ENCODE measurements at regions not wholly inside any gene's neighbourhood (a gene's known extent, or its start where the extent isn't known, plus 50 kb on each side); places are given as distances from the start of the nearest gene placed in this dataset.

DNA sequence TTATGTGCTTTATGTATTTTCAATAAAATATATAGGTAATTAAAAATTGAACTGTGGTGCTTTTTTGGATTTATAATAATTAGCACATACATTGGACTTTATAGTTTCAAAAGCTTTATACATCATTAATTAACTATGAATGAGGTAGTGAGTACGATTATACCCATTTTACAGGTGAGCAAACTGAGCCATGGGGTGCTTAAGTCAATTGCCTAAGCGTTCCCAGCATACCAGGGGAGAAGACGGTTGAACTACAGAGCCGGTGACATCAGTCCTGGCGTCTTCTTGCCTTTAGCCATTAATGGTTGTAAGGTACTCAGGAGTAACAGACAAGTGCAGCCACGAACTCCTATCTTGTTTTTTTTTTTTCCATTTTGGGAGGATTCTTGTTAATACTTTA, 172.8 kb downstream of the GATA3 start:
- no peaks in the 10 kb centered on the region for H3K27me3 ChIP-seq (ENCODE audit: insufficient read depth, low read length)
- H3K36me3 ChIP-seq (ENCODE audit: insufficient read depth, low read length), result no peaks in the 10 kb centered on the region
- no peaks in the 10 kb centered on the region for H3K79me2 ChIP-seq (ENCODE audit: control insufficient read depth, insufficient read depth, low read length, unreplicated experiment)
- H3K27ac ChIP-seq (ENCODE audit: low read depth, low read length), result no peak overlapping the region
- no peak overlapping the region for H3K4me3 ChIP-seq (ENCODE audit: low read depth, low read length)
- H2AFZ ChIP-seq (ENCODE audit: low read length, unreplicated experiment), result no peak overlapping the region
- H3K4me1 ChIP-seq (ENCODE audit: control insufficient read depth, insufficient read depth, low read length, unreplicated experiment), result no peaks in the 10 kb centered on the region

DNA sequence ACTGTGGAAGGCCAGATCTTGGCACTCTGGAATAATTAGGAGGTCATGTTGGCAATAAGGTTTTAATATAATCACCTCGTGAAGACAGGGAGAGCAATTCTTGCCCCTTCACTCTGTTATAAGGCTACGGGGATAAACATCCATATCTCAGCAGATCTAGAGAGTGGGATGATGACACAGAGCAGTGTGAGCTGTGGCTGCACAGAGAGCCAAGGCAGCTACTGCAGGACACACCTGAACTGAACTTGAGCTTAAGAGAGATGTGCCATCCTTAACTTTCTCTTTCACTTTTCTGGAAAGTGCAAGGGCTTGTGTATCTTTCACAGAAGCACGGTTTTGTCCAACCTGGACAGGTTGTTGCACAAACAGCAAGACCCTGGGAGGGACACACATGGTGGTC, 174.7 kb downstream of the GATA3 start:
- Histone ChIP-seq H3K27ac (ENCODE audit: low read depth, low read length) (no peak overlapping the region), H3K79me2 (ENCODE audit: control insufficient read depth, insufficient read depth, low read length, unreplicated experiment) (no peaks in the 10 kb centered on the region), H3K4me3 (ENCODE audit: low read depth, low read length) (peak overlapping the region; percentile 33; the same call in 1 of the 2 replicates), H2AFZ (ENCODE audit: low read length, unreplicated experiment) (no peak overlapping the region), H3K27me3 (ENCODE audit: insufficient read depth, low read length) (no peaks in the 10 kb centered on the region), H3K36me3 (ENCODE audit: insufficient read depth, low read length) (no peaks in the 10 kb centered on the region), H3K4me1 (ENCODE audit: control insufficient read depth, insufficient read depth, low read length, unreplicated experiment) (no peaks in the 10 kb centered on the region)

DNA sequence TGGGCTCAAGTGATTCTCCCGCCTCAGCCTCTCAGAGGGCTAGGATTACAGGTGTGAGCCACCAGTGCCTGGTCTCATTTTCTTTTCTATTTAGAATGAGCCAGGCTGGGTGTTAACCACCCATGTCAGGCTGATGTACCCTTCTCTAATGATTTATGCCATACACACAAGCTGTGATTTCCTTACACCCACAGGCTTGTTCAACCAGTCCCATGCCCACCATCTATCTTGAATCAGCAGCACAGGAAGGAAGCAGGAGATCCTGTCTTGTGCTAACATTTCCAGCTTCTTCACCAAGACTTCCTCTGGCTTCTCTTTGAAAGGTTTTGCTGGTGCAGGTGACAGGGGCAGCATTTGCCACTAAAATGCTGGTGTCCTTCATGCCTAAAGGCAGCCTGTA, 176.4 kb downstream of the GATA3 start:
- no peak overlapping the region for H3K27ac ChIP-seq (ENCODE audit: low read depth, low read length)
- no peak overlapping the region for H2AFZ ChIP-seq (ENCODE audit: low read length, unreplicated experiment)
- H3K79me2 ChIP-seq (ENCODE audit: control insufficient read depth, insufficient read depth, low read length, unreplicated experiment), result no peaks in the 10 kb centered on the region
- no peak overlapping the region for H3K4me3 ChIP-seq (ENCODE audit: low read depth, low read length)
- H3K36me3 ChIP-seq (ENCODE audit: insufficient read depth, low read length), result no peaks in the 10 kb centered on the region
- no peaks in the 10 kb centered on the region for H3K27me3 ChIP-seq (ENCODE audit: insufficient read depth, low read length)
- H3K4me1 ChIP-seq (ENCODE audit: control insufficient read depth, insufficient read depth, low read length, unreplicated experiment), result no peaks in the 10 kb centered on the region

DNA sequence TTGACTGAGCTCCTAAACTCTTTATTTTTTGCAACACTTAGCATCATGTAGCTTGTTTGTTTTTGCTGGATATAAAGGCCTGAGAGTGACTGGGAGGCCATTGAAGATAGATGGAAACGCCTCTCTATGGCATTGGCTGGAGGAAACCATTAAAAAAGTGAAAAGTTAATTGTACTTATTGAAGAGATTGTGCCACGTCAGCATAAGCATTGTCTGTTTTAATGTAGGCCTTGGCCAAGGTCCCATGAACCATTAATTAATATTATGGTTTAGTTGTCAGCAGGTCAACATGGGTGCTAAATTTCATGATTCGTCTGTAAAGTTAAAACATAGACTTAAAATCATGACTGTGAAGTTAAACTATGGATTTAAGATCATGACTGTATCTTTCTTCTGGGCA, 178.6 kb downstream of the GATA3 start:
- no peaks in the 10 kb centered on the region for H3K36me3 ChIP-seq (ENCODE audit: insufficient read depth, low read length)
- H3K4me3 ChIP-seq (ENCODE audit: low read depth, low read length), result no peak overlapping the region
- H3K4me1 ChIP-seq (ENCODE audit: control insufficient read depth, insufficient read depth, low read length, unreplicated experiment), result no peaks in the 10 kb centered on the region
- H3K27ac ChIP-seq (ENCODE audit: low read depth, low read length), result no peak overlapping the region
- H2AFZ ChIP-seq (ENCODE audit: low read length, unreplicated experiment), result no peak overlapping the region
- no peaks in the 10 kb centered on the region for H3K79me2 ChIP-seq (ENCODE audit: control insufficient read depth, insufficient read depth, low read length, unreplicated experiment)
- H3K27me3 ChIP-seq (ENCODE audit: insufficient read depth, low read length), result no peaks in the 10 kb centered on the region

DNA sequence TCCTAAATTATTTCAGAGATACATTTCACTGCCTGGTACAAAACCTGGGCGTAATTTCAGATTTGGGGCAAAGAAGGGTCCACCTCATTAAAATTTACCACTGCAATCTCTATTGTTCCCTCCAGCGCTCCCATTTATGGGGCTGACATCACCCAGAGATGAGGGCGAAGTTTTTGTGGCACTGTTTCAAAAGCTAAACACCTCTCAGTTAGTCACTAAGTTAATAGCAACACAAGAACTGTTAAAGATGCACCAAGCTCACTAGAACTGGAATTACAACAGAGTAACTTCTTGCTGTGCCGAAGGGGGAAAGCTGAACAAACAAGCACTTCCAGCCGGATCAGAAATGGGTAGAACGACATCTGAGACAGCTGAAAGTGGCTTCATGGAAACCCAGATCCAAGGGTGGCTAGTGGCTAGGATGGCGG, 179.4 kb downstream of the GATA3 start:
- no peak overlapping the region for H2AFZ ChIP-seq (ENCODE audit: low read length, unreplicated experiment)

DNA sequence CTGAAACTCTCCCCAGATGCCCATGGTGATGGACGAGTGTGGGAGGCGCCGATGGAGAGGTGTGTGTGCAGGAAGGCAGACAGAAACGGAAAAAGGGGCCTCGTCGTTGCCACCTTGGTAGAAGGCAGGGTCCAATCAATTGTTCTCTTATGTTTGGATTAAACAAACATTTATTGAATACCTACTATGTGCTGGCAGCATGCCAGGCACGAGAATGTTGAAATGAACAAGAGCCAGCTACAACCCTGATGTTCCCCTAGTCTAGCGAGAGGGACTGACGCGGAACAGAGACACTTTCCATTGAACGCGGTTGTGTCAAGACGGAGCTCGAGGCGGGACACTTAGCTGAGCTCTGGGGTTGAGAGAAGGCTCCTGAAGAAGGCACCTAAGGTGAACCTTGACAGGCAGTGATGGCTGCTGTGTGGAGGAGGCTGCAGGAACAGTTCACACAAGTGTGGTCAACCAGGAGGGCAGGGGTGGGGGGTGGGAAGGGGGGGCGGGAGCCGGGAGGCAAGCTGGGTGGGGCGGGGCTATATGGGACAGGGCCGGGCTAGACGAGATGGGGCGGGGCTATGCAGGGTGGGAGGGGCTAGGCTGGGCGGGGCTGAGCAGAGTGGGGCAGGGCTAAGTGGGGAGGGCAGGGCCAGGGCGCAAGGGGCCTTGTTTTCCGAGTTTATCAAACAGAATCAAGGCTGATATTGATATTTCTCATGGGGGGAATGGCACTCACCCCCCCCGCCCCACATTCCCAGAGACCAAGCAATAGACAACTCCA, 181.0 kb downstream of the GATA3 start:
- H2AFZ ChIP-seq (ENCODE audit: low read length, unreplicated experiment), result no peak overlapping the region
- no peaks in the 10 kb centered on the region for H3K36me3 ChIP-seq (ENCODE audit: insufficient read depth, low read length)
- no peak overlapping the region for H3K4me3 ChIP-seq (ENCODE audit: low read depth, low read length)
- H3K27me3 ChIP-seq (ENCODE audit: insufficient read depth, low read length), result no peaks in the 10 kb centered on the region
- no peaks in the 10 kb centered on the region for H3K79me2 ChIP-seq (ENCODE audit: control insufficient read depth, insufficient read depth, low read length, unreplicated experiment)
- H3K27ac ChIP-seq (ENCODE audit: low read depth, low read length), result no peak overlapping the region
- no peaks in the 10 kb centered on the region for H3K4me1 ChIP-seq (ENCODE audit: control insufficient read depth, insufficient read depth, low read length, unreplicated experiment)

More for the DNA sequence above, 179.4 kb downstream of the GATA3 start:
- no peaks in the 10 kb centered on the region for H3K27me3 ChIP-seq (ENCODE audit: insufficient read depth, low read length)
- no peaks in the 10 kb centered on the region for H3K4me1 ChIP-seq (ENCODE audit: control insufficient read depth, insufficient read depth, low read length, unreplicated experiment)
- no peaks in the 10 kb centered on the region for H3K79me2 ChIP-seq (ENCODE audit: control insufficient read depth, insufficient read depth, low read length, unreplicated experiment)
- no peak overlapping the region for H3K4me3 ChIP-seq (ENCODE audit: low read depth, low read length)
- H3K36me3 ChIP-seq (ENCODE audit: insufficient read depth, low read length), result no peaks in the 10 kb centered on the region
- no peak overlapping the region for H3K27ac ChIP-seq (ENCODE audit: low read depth, low read length)

DNA sequence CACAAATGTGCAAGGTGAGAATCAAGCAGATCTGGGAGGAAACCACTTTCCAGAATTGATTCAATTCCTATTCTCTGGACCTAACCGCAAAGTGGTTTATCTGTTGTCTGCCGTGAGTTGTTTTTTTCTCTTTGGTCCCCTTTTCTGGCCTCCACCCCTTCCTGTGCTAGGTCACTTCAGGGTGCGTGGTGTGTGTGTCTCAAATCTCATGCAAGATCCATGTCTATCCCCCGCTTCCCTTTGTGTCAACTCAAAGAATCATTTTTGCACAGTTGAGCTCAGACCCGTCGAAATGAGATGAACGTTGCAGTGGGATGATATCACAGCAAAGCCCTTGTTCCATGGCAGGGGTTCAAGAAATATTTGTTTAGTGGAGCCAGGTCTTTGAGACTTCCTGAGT, 184.5 kb downstream of the GATA3 start:
- Histone ChIP-seq H3K4me3 (ENCODE audit: low read depth, low read length) (no peak overlapping the region), H3K27ac (ENCODE audit: low read depth, low read length) (no peak overlapping the region), H3K4me1 (ENCODE audit: control insufficient read depth, insufficient read depth, low read length, unreplicated experiment) (no peaks in the 10 kb centered on the region), H3K79me2 (ENCODE audit: control insufficient read depth, insufficient read depth, low read length, unreplicated experiment) (no peaks in the 10 kb centered on the region), H2AFZ (ENCODE audit: low read length, unreplicated experiment) (no peak overlapping the region), H3K36me3 (ENCODE audit: insufficient read depth, low read length) (no peaks in the 10 kb centered on the region), H3K27me3 (ENCODE audit: insufficient read depth, low read length) (no peaks in the 10 kb centered on the region)

DNA sequence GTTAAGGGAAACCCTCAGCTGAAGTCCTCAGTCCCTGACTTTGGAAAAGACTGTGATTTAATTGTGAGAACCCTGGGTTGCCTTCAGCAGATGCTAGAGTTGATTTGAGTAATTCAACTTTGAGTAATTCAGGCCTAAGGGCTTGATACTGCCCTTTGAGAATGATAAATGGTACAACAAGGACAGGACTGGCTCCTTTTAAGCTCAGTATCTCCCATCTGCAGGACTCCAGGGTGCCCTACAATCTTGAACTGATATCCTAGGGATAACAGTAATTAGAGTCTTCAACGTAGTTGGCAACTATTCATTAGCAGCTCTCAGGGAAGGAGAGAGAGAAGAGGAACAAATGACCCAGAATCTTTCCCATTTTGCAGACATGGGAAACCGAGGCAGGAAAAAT, 186.4 kb downstream of the GATA3 start:
- no peaks in the 10 kb centered on the region for H3K36me3 ChIP-seq (ENCODE audit: insufficient read depth, low read length)
- no peak overlapping the region for H2AFZ ChIP-seq (ENCODE audit: low read length, unreplicated experiment)
- no peak overlapping the region for H3K27ac ChIP-seq (ENCODE audit: low read depth, low read length)
- no peaks in the 10 kb centered on the region for H3K4me1 ChIP-seq (ENCODE audit: control insufficient read depth, insufficient read depth, low read length, unreplicated experiment)
- H3K27me3 ChIP-seq (ENCODE audit: insufficient read depth, low read length), result no peaks in the 10 kb centered on the region
- H3K4me3 ChIP-seq (ENCODE audit: low read depth, low read length), result no peak overlapping the region
- H3K79me2 ChIP-seq (ENCODE audit: control insufficient read depth, insufficient read depth, low read length, unreplicated experiment), result no peaks in the 10 kb centered on the region

DNA sequence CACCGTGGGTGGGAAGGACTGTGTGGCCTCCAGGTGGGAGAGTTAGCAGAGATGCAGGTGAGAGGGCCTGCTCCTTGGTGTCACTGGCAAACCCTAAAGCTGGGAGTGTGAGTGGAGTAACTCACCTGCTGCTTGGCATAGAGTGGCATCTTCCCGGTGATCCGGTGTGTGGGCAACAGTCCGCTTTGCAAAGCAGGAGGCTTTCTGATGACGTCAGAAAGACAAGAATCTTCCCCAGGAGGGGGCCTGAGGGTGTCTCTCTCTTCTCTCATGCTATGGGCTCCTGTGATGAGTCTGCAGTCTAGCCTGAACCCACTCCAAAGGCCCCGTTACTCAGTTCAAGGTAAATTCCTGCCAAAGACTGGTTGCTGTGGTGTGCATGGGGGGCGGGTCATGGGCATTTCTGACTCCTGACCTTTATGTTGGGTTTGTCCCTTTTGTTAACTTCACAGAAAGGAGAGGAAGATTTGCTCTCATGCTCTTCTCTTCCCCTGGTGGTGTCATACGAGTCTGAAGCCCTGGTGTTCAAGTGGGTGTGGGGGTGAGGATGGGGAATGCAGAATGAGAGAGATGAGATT, 187.9 kb downstream of the GATA3 start:
- Histone ChIP-seq H3K4me3 (ENCODE audit: low read depth, low read length) (no peak overlapping the region), H3K27ac (ENCODE audit: low read depth, low read length) (no peak overlapping the region), H3K4me1 (ENCODE audit: control insufficient read depth, insufficient read depth, low read length, unreplicated experiment) (no peaks in the 10 kb centered on the region), H3K36me3 (ENCODE audit: insufficient read depth, low read length) (no peaks in the 10 kb centered on the region), H2AFZ (ENCODE audit: low read length, unreplicated experiment) (no peak overlapping the region), H3K27me3 (ENCODE audit: insufficient read depth, low read length) (no peaks in the 10 kb centered on the region), H3K79me2 (ENCODE audit: control insufficient read depth, insufficient read depth, low read length, unreplicated experiment) (no peaks in the 10 kb centered on the region)

DNA sequence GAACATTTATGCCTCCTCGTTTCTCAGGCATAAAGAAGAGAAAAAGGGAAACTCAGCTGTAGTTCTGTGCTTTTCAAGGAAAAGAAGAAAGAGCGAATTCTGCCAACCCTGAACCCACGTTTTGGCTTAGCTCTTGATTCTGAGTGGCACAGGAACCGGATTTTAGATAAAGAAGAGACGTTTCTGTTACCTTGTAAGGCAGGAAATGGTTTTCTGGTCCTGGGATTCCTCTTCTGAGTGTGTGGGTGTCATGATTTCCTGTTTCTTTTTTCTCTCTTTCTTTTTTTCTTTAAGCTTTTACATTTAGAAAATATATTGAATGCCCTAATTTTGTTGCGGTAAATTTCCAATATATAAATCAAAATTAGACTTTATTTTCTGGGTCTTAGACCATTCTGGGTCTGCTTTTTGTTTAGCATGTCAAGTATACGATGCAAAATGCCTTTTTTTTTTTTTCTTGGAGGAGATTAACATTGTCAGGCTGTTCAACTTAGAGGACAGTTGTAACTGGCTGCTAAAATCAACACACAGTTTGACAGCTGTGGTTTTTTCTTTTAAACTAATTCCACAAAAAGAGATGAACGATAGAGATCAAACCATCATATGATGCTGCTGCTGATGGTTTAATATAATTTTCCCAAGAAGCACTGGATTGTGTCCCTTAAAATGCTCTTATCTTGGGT, 190.8 kb downstream of the GATA3 start:
- H3K36me3 ChIP-seq (ENCODE audit: insufficient read depth, low read length), result no peaks in the 10 kb centered on the region
- no peaks in the 10 kb centered on the region for H3K4me1 ChIP-seq (ENCODE audit: control insufficient read depth, insufficient read depth, low read length, unreplicated experiment)
- H3K27me3 ChIP-seq (ENCODE audit: insufficient read depth, low read length), result no peaks in the 10 kb centered on the region
- H2AFZ ChIP-seq (ENCODE audit: low read length, unreplicated experiment), result no peak overlapping the region
- no peak overlapping the region for H3K4me3 ChIP-seq (ENCODE audit: low read depth, low read length)
- no peaks in the 10 kb centered on the region for H3K79me2 ChIP-seq (ENCODE audit: control insufficient read depth, insufficient read depth, low read length, unreplicated experiment)
- no peak overlapping the region for H3K27ac ChIP-seq (ENCODE audit: low read depth, low read length)

DNA sequence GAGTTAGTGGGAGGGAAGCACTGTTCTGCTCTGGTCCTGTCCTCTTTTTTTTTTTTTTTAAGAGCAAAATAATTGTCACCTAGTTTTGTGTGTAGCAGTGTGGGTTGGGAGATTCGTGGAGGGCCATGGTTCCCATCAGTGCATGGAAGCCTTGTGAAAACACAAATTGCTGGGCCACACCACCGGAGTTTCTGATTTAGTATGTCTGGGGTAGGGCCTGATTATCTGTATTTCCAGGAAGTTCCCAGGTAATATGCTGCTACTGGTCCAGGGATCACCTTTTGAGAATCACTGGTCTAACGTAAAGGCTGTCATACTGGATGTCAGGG, 191.3 kb downstream of the GATA3 start:
- Histone ChIP-seq H3K79me2 (ENCODE audit: control insufficient read depth, insufficient read depth, low read length, unreplicated experiment) (no peaks in the 10 kb centered on the region), H3K4me1 (ENCODE audit: control insufficient read depth, insufficient read depth, low read length, unreplicated experiment) (no peaks in the 10 kb centered on the region), H3K36me3 (ENCODE audit: insufficient read depth, low read length) (no peaks in the 10 kb centered on the region), H3K27ac (ENCODE audit: low read depth, low read length) (no peak overlapping the region), H3K27me3 (ENCODE audit: insufficient read depth, low read length) (no peaks in the 10 kb centered on the region), H2AFZ (ENCODE audit: low read length, unreplicated experiment) (no peak overlapping the region), H3K4me3 (ENCODE audit: low read depth, low read length) (no peak overlapping the region)
